Natural killer cell (primary cell): ENCODE measurements at regions not wholly inside any gene's neighbourhood (a gene's known extent, or its start where the extent isn't known, plus 50 kb on each side); places are given as distances from the start of the nearest gene placed in this dataset.

Source experiments
- ATAC-seq, 3 donors: fragments of 150-1000 bp in 2 of 3; fragments of 200-7000 bp in 1 of 3; cut with Tn5 transposase; 1 replicate in 1 of 3; 2 replicates in 2 of 3; pipeline ENCODE4 v1.10.0; 2021; ENCODE audit warnings: mild to moderate bottlenecking in 2 of 3, moderate library complexity in 2 of 3
- DNase-seq, 2 donors: peaks; one replicate each; pipeline versions ENCODE4 v3.0.0 to v3.0.0-alpha.2; 2013 to 2021; ENCODE audit warnings: mixed read lengths in 1 of 2
- H3K27ac ChIP-seq: one replicate; pipeline ENCODE4 v1.5.1; 2013; ENCODE audit warnings: mild to moderate bottlenecking, low read length
- H3K27me3 ChIP-seq: one replicate; pipeline ENCODE4 v1.6.1; 2013; ENCODE audit warnings: low read length; ENCODE audit not compliant: control insufficient read depth, insufficient read depth
- H3K36me3 ChIP-seq: one replicate; pipeline ENCODE4 v1.6.1; 2013; ENCODE audit warnings: low read length; ENCODE audit not compliant: control insufficient read depth, insufficient read depth
- H3K4me1 ChIP-seq: one replicate; pipeline ENCODE4 v1.6.1; 2013; ENCODE audit warnings: low read length; ENCODE audit not compliant: control insufficient read depth, insufficient read depth
- H3K4me3 ChIP-seq: one replicate; pipeline ENCODE4 v1.5.1; 2013; ENCODE audit warnings: low read length
- H3K9me3 ChIP-seq: one replicate; pipeline ENCODE4 v1.6.1; 2013; ENCODE audit warnings: low read length; ENCODE audit not compliant: control insufficient read depth, insufficient read depth
- H3K27ac Mint-ChIP-seq, 2 donors: one replicate each; pipeline ENCODE4 v1.8.0; 2022; ENCODE audit warnings: mild to moderate bottlenecking in 2 of 2, mixed read lengths in 2 of 2, moderate library complexity in 1 of 2
- H3K27me3 Mint-ChIP-seq, 2 donors: one replicate each; pipeline ENCODE4 v1.8.0; 2022; ENCODE audit warnings: low read depth in 2 of 2, mixed read lengths in 2 of 2
- H3K36me3 Mint-ChIP-seq: one replicate; pipeline ENCODE4 v1.8.0; 2022; ENCODE audit warnings: mixed read lengths
- H3K4me1 Mint-ChIP-seq, 2 donors: one replicate each; pipeline ENCODE4 v1.8.0; 2022; ENCODE audit warnings: mixed read lengths in 2 of 2
- H3K4me3 Mint-ChIP-seq: one replicate; pipeline ENCODE4 v1.8.0; 2022; ENCODE audit warnings: mild to moderate bottlenecking, moderate library complexity, mixed read lengths
- H3K9me3 Mint-ChIP-seq, 2 donors: one replicate each; pipeline ENCODE4 v1.8.0; 2022; ENCODE audit warnings: mixed read lengths in 2 of 2
- WGBS: methylation state at CpG from one replicate; pipeline ENCODE4 v1.1.7; 2013; ENCODE audit warnings: missing lambda C conversion rate; ENCODE audit not compliant: insufficient coverage; 5-methylcytosine and 5-hydroxymethylcytosine counted together
- intact Hi-C: fragments of 100-400 bp; cut with micrococcal nuclease; formaldehyde crosslinking; loops from one replicate; pipeline ENCODE4 v1.14.2; 2022
- TF ChIP-seq, protein P1 (sequence below): fragments of 200-600 bp; IDR thresholded peaks from one replicate; pipeline ENCODE4 v1.8.0; 2022; ENCODE audit warnings: antibody characterized with exemption

DNA sequence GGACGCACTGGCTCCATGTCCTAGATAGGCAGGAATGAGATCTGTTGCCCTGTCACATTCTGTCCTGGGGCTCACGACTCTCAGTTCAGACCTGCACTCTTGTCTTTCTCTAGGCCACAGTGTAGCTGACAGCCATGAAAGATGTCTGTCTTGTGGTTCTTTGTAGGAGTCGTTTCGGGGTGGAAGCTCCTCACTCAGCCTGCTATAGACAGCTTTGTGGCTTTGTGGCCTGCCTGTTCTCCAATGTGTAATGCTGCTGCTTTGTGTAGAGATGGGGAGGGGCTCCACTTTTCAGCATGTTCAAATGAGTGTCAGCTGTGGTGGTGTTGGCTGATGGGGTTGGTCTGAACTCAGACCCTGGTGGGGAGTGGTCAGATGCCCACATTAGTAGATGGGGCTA is 410.7 kb downstream of the ACTR3B start:
- peaks cover 11 to 20% of the 10 kb centered on the region in 2 donors for H3K9me3 Mint-ChIP-seq
- H3K4me1 ChIP-seq = no peaks in the 10 kb centered on the region
- 91% methylated on average over 4 of the region's 4 CpGs for WGBS
- H3K36me3 Mint-ChIP-seq = no peaks in the 10 kb centered on the region
- H3K9me3 ChIP-seq = peaks cover 21% of the 10 kb centered on the region
- H3K4me3 ChIP-seq = no peak overlapping the region
- no peak overlapping the region for H3K27ac Mint-ChIP-seq
- ATAC-seq = no peak
- H3K27ac ChIP-seq = no peak overlapping the region
- no peaks in the 10 kb centered on the region for H3K27me3 ChIP-seq
- intact Hi-C loops = no loop called here
- no peaks in the 10 kb centered on the region for H3K36me3 ChIP-seq
- no peaks in the 10 kb centered on the region for H3K27me3 Mint-ChIP-seq
- DNase-seq = no peak
- H3K4me1 Mint-ChIP-seq = no peaks in the 10 kb centered on the region
- no peak overlapping the region for H3K4me3 Mint-ChIP-seq
- TF ChIP-seq, protein P1, sequence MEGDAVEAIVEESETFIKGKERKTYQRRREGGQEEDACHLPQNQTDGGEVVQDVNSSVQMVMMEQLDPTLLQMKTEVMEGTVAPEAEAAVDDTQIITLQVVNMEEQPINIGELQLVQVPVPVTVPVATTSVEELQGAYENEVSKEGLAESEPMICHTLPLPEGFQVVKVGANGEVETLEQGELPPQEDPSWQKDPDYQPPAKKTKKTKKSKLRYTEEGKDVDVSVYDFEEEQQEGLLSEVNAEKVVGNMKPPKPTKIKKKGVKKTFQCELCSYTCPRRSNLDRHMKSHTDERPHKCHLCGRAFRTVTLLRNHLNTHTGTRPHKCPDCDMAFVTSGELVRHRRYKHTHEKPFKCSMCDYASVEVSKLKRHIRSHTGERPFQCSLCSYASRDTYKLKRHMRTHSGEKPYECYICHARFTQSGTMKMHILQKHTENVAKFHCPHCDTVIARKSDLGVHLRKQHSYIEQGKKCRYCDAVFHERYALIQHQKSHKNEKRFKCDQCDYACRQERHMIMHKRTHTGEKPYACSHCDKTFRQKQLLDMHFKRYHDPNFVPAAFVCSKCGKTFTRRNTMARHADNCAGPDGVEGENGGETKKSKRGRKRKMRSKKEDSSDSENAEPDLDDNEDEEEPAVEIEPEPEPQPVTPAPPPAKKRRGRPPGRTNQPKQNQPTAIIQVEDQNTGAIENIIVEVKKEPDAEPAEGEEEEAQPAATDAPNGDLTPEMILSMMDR = no peak

DNA sequence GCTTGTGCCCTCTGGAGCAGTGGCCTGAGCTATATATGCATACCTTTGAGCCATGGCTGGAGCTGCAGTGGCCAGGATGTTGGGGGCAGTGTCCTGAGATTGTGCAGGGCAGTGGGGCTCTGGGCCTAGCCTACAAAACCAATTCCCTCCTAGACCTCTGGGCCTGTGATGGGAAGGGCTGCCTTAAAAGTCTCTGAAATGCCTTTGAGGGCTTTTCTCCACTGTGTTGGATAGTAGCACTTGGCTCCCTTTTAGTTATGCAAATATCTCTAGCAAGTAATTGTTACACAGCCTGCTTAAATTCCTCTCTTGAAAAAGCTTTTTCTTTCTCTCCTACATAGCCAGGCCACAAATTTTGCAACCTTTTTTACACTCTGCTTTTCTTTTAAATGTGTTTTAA is 426.4 kb downstream of the ACTR3B start:
- no peak overlapping the region for H3K4me3 Mint-ChIP-seq
- H3K27ac ChIP-seq = no peak overlapping the region
- H3K9me3 ChIP-seq = no peaks in the 10 kb centered on the region
- no peaks in the 10 kb centered on the region for H3K36me3 ChIP-seq
- DNase-seq (no peak), ATAC-seq (no peak)
- H3K4me1 Mint-ChIP-seq = no peaks in the 10 kb centered on the region
- no peaks in the 10 kb centered on the region for H3K36me3 Mint-ChIP-seq
- H3K27me3 ChIP-seq = no peaks in the 10 kb centered on the region
- intact Hi-C loops = no loop called here
- no peaks in the 10 kb centered on the region for H3K27me3 Mint-ChIP-seq
- TF ChIP-seq, protein P1 = no peak
- H3K4me3 ChIP-seq = no peak overlapping the region
- no peaks in the 10 kb centered on the region for H3K4me1 ChIP-seq
- no peak overlapping the region for H3K27ac Mint-ChIP-seq
- peaks cover 3 to 9% of the 10 kb centered on the region in 2 donors for H3K9me3 Mint-ChIP-seq

DNA sequence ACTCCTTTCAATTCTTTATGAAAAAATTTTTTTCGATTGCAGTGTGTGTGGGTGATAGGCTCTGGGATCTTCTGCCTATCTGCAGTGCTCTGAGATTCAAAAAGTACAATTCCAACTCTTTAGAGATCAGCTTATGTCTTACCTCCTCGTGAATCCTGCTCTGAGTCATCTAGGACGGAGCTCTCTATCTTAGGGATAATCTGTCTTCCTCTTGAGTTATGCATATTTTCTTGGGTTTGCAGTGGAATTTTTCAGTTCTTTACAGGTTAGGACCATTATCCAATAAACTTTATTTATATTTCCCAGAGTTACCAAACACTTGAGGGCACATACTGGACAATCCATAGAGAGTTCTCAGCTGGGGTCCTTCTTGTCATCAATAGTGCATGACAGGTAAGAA is 428.6 kb downstream of the ACTR3B start:
- H3K9me3 ChIP-seq = no peaks in the 10 kb centered on the region
- no peaks in the 10 kb centered on the region for H3K4me1 ChIP-seq
- no CpG with 5 or more reads among the region's 3 CpGs for WGBS
- DNase-seq (no peak), ATAC-seq (no peak)
- intact Hi-C loops = no loop called here
- H3K4me1 Mint-ChIP-seq = no peaks in the 10 kb centered on the region
- peaks cover 3 to 9% of the 10 kb centered on the region in 2 donors for H3K9me3 Mint-ChIP-seq
- H3K36me3 Mint-ChIP-seq = no peaks in the 10 kb centered on the region
- H3K27me3 ChIP-seq = no peaks in the 10 kb centered on the region
- H3K4me3 ChIP-seq = no peak overlapping the region
- H3K36me3 ChIP-seq = no peaks in the 10 kb centered on the region
- no peak overlapping the region for H3K27ac ChIP-seq
- no peak overlapping the region for H3K27ac Mint-ChIP-seq
- H3K27me3 Mint-ChIP-seq = no peaks in the 10 kb centered on the region
- TF ChIP-seq, protein P1 = no peak
- H3K4me3 Mint-ChIP-seq = no peak overlapping the region

DNA sequence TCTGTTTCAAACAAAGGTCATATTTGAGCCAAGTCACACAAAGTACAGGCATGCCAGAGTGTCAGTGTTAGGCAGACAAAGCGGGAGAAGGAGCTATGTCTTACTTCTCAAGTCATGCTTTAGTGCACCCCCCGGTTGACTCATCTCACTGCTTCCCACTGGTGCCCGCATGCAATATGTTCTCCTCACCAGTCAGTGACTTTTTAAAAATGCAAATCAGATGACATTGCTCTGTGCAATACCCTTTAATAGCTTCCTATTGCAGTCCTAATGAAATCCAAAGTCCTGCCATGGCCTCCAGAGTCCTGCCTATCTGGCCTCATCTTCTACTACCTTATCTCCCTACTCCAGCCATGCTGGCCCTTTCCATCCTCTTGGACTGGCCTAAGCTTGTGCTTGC is 429.1 kb downstream of the ACTR3B start:
- H3K36me3 ChIP-seq = no peaks in the 10 kb centered on the region
- Mint-ChIP-seq H3K27me3 (no peaks in the 10 kb centered on the region), H3K36me3 (no peaks in the 10 kb centered on the region), H3K27ac (no peak overlapping the region), H3K4me3 (no peak overlapping the region), H3K4me1 (no peaks in the 10 kb centered on the region), H3K9me3 (peaks cover 3 to 7% of the 10 kb centered on the region in 2 donors)
- no peak for DNase-seq
- TF ChIP-seq, protein P1 = no peak
- ATAC-seq = no peak
- 90% methylated on average over 3 of the region's 3 CpGs for WGBS
- no peaks in the 10 kb centered on the region for H3K27me3 ChIP-seq
- H3K27ac ChIP-seq = no peak overlapping the region
- no peak overlapping the region for H3K4me3 ChIP-seq
- no peaks in the 10 kb centered on the region for H3K4me1 ChIP-seq
- intact Hi-C loops = no loop called here
- H3K9me3 ChIP-seq = no peaks in the 10 kb centered on the region
